HG03039 (cell line): ENCODE measurements at regions not wholly inside any gene's neighbourhood (a gene's known extent, or its start where the extent isn't known, plus 50 kb on each side); places are given as distances from the start of the nearest gene placed in this dataset.

Source experiments
- ATAC-seq: cut with Tn5 transposase; IDR thresholded peaks from one replicate; pipeline ENCODE4 v1.9.1; 2021; ENCODE audit warnings: mild to moderate bottlenecking, moderate library complexity; ENCODE audit not compliant: unreplicated experiment

GRCh38 chr5:153432583-153432982, 57.9 kb upstream of the GRIA1 start:
- ATAC-seq, result no peak

DNA sequence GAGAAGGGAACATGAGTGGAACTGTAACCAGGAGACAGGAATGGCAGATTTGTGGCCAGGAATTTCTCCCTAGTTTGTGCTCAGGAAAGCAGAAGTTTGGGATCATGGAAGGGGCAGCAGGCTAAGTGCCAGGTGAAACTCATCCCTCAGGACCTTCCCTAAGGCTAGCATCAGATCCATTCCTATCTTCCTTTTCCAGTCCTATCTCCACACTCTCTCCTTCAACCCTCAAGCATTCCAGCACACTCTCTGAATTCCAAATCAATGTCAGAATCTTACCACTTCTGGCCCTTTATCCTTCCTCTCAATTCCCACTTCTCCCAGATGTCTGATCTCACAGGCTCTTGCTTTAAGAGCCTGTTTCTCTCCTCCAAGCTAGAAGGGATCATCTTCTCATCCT, 53.2 kb upstream of the GRIA1 start:
- ATAC-seq, result no peak

DNA sequence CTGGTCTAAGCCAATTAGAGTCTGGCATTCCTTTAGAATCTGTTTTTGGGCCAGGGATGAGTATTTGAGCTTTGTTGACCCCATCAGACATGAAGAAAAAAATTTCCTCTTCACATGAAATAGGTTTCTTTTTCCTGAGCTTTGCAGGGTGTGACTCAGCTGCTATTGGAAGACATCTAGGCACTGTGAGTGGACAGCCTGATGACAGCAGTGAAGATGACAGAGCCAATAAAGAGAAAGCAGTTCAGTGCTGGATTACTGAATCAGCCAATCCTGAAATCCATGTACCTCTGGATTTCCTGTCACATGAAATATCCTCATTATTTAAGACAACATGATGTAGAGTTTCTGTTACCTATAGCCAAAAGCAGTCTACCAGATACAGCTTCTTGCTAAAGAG, 51.3 kb upstream of the GRIA1 start:
- no peak for ATAC-seq
